Activated CD4-positive, alpha-beta T cell treated with anti-CD3 and anti-CD28 coated beads for 36 hours (primary cell): ENCODE measurements at regions not wholly inside any gene's neighbourhood (a gene's known extent, or its start where the extent isn't known, plus 50 kb on each side); places are given as distances from the start of the nearest gene placed in this dataset.
"Not testable (repeated sequence)": the region's sequence is repeated elsewhere in the genome, so short reads cannot be mapped to it uniquely, and the experiment has no call there.

Experiments
- ATAC-seq: fragments of 200-7000 bp; cut with Tn5 transposase; one replicate; pipeline ENCODE4 v1.10.0; 2021; ENCODE audit warnings: mild to moderate bottlenecking, moderate library complexity
- CTCF ChIA-PET: fragments of 350-600 bp; sonication (Branson Sonifier 250); formaldehyde crosslinking; loops from one replicate; lab custom pipeline; 2021; ENCODE audit warnings: antibody characterized with exemption; lab: Charles Lee
- POLR2A ChIA-PET: fragments of 350-600 bp; sonication (Branson Sonifier 250); formaldehyde crosslinking; loops from one replicate; lab custom pipeline; 2021; ENCODE audit warnings: antibody characterized with exemption, inconsistent platforms; lab: Charles Lee
- DNase-seq: peaks from one replicate; pipeline ENCODE4 v3.0.0-alpha.2; 2020
- H3K27ac Mint-ChIP-seq: one replicate; pipeline ENCODE4 v1.8.0; 2021; ENCODE audit warnings: mixed read lengths
- H3K27me3 Mint-ChIP-seq: one replicate; pipeline ENCODE4 v1.8.0; 2021; ENCODE audit warnings: mixed read lengths
- H3K36me3 Mint-ChIP-seq: one replicate; pipeline ENCODE4 v1.8.0; 2021; ENCODE audit warnings: low read depth, mixed read lengths
- H3K4me1 Mint-ChIP-seq: one replicate; pipeline ENCODE4 v1.8.0; 2021; ENCODE audit warnings: mixed read lengths
- H3K4me3 Mint-ChIP-seq: one replicate; pipeline ENCODE4 v1.8.0; 2021; ENCODE audit warnings: mild to moderate bottlenecking, moderate library complexity, mixed read lengths
- H3K9me3 Mint-ChIP-seq: one replicate; pipeline ENCODE4 v1.8.0; 2021; ENCODE audit warnings: low read depth, mixed read lengths
- intact Hi-C, 2 experiments: fragments of 100-400 bp; cut with DNase I in 1 of 2; cut with micrococcal nuclease in 1 of 2; formaldehyde crosslinking; loops; one replicate each; pipeline versions ENCODE4 v1.14.2 to v1.15.1; 2022 to 2024; cut with DNase I, micrococcal nuclease

DNA sequence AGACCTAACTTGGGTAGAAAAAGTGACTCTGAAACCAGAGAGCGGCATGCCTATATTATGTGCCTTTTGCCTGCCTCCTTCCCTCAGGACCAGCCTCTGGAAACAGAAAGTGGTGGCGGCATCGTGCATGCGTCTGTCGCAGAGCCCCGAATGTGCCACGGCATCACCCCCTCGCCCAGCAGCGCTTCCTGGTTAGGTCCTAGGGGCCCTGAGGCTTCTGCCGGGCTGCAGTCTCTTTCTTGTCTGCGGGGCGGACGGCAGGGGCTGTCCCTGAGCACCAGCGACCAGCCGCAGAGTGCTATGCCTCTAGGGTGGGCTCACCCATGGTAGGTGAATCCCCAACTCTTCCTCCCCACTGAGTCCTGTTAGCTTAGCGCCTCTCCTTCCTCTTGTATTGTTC lies 68.7 kb downstream of the VSIG4 start:
- no peak for DNase-seq

GRCh38 chrX:65967159-65967558 lies 72.7 kb downstream of the VSIG4 start:
- CTCF ChIA-PET, DNase-seq, H3K36me3 Mint-ChIP-seq, ATAC-seq, H3K4me3 Mint-ChIP-seq, H3K27me3 Mint-ChIP-seq, H3K4me1 Mint-ChIP-seq, H3K27ac Mint-ChIP-seq, POLR2A ChIA-PET, H3K9me3 Mint-ChIP-seq: not testable (repeated sequence)
- intact Hi-C loops = loop anchor here in 1 of 2 experiments (10.0 kb wide), 1 partner anchor 62 kb away; no protein-coding TSS in a partner anchor

More for the DNA sequence above, 68.7 kb downstream of the VSIG4 start:
- H3K4me3 Mint-ChIP-seq = no peak overlapping the region
- no peaks in the 10 kb centered on the region for H3K36me3 Mint-ChIP-seq
- no peaks in the 10 kb centered on the region for H3K9me3 Mint-ChIP-seq
- H3K27ac Mint-ChIP-seq = no peak overlapping the region
- ATAC-seq = no peak
- CTCF ChIA-PET = no interaction called here
- no peaks in the 10 kb centered on the region for H3K27me3 Mint-ChIP-seq
- intact Hi-C loops = no loop called here
- H3K4me1 Mint-ChIP-seq = no peaks in the 10 kb centered on the region
- POLR2A ChIA-PET = no interaction called here

- no peak overlapping the region for H3K27ac Mint-ChIP-seq
- H3K27me3 Mint-ChIP-seq = no peaks in the 10 kb centered on the region
- intact Hi-C loops = loop anchor here in 1 of 2 experiments (10.0 kb wide), 1 partner anchor 57 kb away; no protein-coding TSS in a partner anchor
- no peaks in the 10 kb centered on the region for H3K4me1 Mint-ChIP-seq
- DNase-seq = no peak
- H3K9me3 Mint-ChIP-seq = peaks cover 4% of the 10 kb centered on the region
- ChIA-PET POLR2A (no interaction called here), CTCF (no interaction called here)
- H3K4me3 Mint-ChIP-seq = no peak overlapping the region
- ATAC-seq = no peak
- H3K36me3 Mint-ChIP-seq = no peaks in the 10 kb centered on the region
Observed at GRCh38 chrX:65961714-65962113, 78.2 kb downstream of the VSIG4 start.

- no peak for ATAC-seq
- Mint-ChIP-seq H3K27me3 (no peaks in the 10 kb centered on the region), H3K4me1 (peaks cover 22% of the 10 kb centered on the region), H3K36me3 (peaks cover 3% of the 10 kb centered on the region), H3K4me3 (no peak overlapping the region), H3K9me3 (peaks cover 10% of the 10 kb centered on the region), H3K27ac (no peak overlapping the region)
- intact Hi-C loops = no loop called here
- CTCF ChIA-PET = no interaction called here
- DNase-seq = no peak
- POLR2A ChIA-PET = no interaction called here
Observed at GRCh38 chrX:65948103-65948502, 91.8 kb downstream of the VSIG4 start.

GRCh38 chrX:65941775-65942174 lies 98.1 kb downstream of the VSIG4 start:
- ChIA-PET POLR2A (no interaction called here), CTCF (no interaction called here)
- Mint-ChIP-seq H3K4me1 (peaks cover 17% of the 10 kb centered on the region), H3K27ac (no peak overlapping the region), H3K27me3 (no peaks in the 10 kb centered on the region), H3K9me3 (peaks cover 13% of the 10 kb centered on the region), H3K4me3 (no peak overlapping the region), H3K36me3 (peaks cover 3% of the 10 kb centered on the region)
- no peak for ATAC-seq
- DNase-seq = no peak
- intact Hi-C loops = no loop called here

GRCh38 chrX:65933085-65933589 lies 106.7 kb downstream of the VSIG4 start:
- H3K27ac Mint-ChIP-seq = no peak overlapping the region
- H3K4me3 Mint-ChIP-seq = no peak overlapping the region
- H3K9me3 Mint-ChIP-seq = no peaks in the 10 kb centered on the region
- CTCF ChIA-PET = no interaction called here
- POLR2A ChIA-PET = no interaction called here
- H3K4me1 Mint-ChIP-seq = peaks cover 9% of the 10 kb centered on the region
- intact Hi-C loops = loop anchor here in 1 of 2 experiments (2.0 to 5.0 kb wide), 2 partner anchors 114 to 336 kb away; no protein-coding TSS in a partner anchor
- ATAC-seq (peak; percentile 47), DNase-seq (no peak)
- H3K27me3 Mint-ChIP-seq = no peaks in the 10 kb centered on the region
- H3K36me3 Mint-ChIP-seq = peaks cover 5% of the 10 kb centered on the region

- H3K27me3 Mint-ChIP-seq = no peaks in the 10 kb centered on the region
- H3K4me3 Mint-ChIP-seq = no peak overlapping the region
- H3K4me1 Mint-ChIP-seq = peaks cover 13% of the 10 kb centered on the region
- peak overlapping the region; percentile 53 for H3K27ac Mint-ChIP-seq
- H3K9me3 Mint-ChIP-seq = no peaks in the 10 kb centered on the region
- DNase-seq (peak; percentile 57), ATAC-seq (peak; percentile 98)
- intact Hi-C loops = loop anchor here in 1 of 2 experiments (1.0 to 5.0 kb wide), 4 partner anchors 54 to 335 kb away; no protein-coding TSS in a partner anchor
- peaks cover 7% of the 10 kb centered on the region for H3K36me3 Mint-ChIP-seq
- ChIA-PET POLR2A (no interaction called here), CTCF (no interaction called here)
Observed at GRCh38 chrX:65932173-65933084, 107.5 kb downstream of the VSIG4 start.

GRCh38 chrX:65928522-65928921 lies 111.4 kb downstream of the VSIG4 start:
- intact Hi-C loops = loop anchor here in 1 of 2 experiments (10.0 kb wide), 1 partner anchor 174 kb away; no protein-coding TSS in a partner anchor
- Mint-ChIP-seq H3K36me3 (peaks cover 13% of the 10 kb centered on the region), H3K9me3 (no peaks in the 10 kb centered on the region), H3K27ac (no peak overlapping the region), H3K4me3 (no peak overlapping the region), H3K27me3 (no peaks in the 10 kb centered on the region), H3K4me1 (peaks cover 43% of the 10 kb centered on the region)
- ATAC-seq (no peak), DNase-seq (no peak)
- ChIA-PET CTCF (no interaction called here), POLR2A (no interaction called here)

DNA sequence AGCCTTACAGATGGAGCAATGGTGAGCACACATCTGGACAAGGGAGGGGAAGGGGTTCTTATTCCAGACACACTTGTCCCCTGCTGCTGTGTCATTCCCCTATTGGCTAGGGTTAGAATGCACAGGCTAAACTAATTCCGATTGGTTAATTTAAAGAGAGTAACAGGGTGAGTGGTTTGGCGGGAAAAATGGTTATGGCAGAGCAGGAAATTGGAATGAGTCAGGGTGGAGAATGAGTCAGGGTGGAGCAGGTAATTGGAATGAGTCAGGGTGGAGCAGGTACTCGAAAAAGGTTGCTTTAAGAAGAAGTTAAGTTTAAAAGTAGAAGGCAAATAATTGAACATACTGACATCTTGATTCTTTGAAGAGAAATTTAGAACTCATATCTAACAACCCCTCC lies 112.5 kb downstream of the VSIG4 start:
- DNase-seq = peak; percentile 12
- intact Hi-C loops = loop anchor here in 1 of 2 experiments (10.0 kb wide), 1 partner anchor 173 kb away; no protein-coding TSS in a partner anchor
- POLR2A ChIA-PET = not testable (repeated sequence)

DNA sequence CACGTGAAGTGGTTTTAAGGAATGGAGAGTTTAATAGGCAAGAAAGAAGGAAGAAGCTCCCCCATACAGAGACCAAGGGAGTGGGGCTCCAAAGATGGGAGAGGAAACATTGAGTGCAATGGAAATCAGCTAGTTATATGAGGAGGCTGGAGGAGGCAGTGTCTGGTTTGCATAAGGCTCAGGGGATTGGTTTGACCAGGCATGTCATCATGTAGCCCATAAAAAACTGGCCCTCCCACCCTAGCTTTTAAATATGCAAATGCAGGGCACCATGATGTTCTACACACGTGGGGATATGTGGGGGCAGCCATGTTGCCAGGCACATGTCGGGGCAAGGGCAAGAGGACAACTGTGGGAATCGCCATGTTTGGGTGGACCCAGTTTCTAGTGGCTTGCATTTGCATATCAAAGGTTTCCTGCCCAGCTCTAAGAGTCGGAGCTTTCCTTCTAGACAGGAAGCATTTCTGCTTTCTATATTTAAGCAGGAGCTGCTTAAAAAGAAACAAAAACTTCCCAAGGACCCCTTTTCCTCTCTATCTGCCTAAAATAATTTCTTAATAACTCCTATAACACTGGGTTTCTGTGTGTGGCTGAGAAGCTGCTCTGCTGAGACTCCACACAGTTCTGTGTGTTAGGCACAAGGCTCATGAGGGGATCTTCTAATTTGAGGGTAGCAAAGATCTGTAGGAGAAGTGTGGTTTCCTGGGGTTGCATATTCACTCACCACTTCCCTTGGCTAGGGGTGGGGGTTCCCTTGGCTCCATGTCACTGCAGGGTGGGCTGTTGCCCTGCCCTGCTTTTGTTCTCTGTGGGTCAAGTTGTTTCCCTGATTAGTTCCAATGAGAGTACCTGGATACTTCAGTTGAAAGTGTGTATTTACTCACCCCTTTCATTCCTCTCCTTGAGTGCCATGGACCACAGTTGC lies 113.5 kb downstream of the VSIG4 start:
- CTCF ChIA-PET = interaction anchor here (1.0 kb wide), 1 partner anchor 56 kb away, joined by 3 read pairs; no protein-coding TSS in a partner anchor
- H3K4me3 Mint-ChIP-seq = no peak overlapping the region
- peak overlapping the region; percentile 76 for H3K27ac Mint-ChIP-seq
- peaks cover 48% of the 10 kb centered on the region for H3K4me1 Mint-ChIP-seq
- intact Hi-C loops = loop anchor here in 1 of 2 experiments (10.0 kb wide), 1 partner anchor 172 kb away; no protein-coding TSS in a partner anchor
- ATAC-seq = peak; percentile 65
- peak; percentile 45 for DNase-seq
- POLR2A ChIA-PET = no interaction called here
- H3K9me3 Mint-ChIP-seq = no peaks in the 10 kb centered on the region
- H3K36me3 Mint-ChIP-seq = peaks cover 9% of the 10 kb centered on the region
- H3K27me3 Mint-ChIP-seq = no peaks in the 10 kb centered on the region

More for the DNA sequence above, 112.5 kb downstream of the VSIG4 start:
- H3K27me3 Mint-ChIP-seq, H3K27ac Mint-ChIP-seq, H3K4me3 Mint-ChIP-seq, CTCF ChIA-PET, ATAC-seq, H3K9me3 Mint-ChIP-seq: not testable (repeated sequence)
- Mint-ChIP-seq H3K36me3 (peaks cover 13% of the 10 kb centered on the region), H3K4me1 (peaks cover 46% of the 10 kb centered on the region)

DNA sequence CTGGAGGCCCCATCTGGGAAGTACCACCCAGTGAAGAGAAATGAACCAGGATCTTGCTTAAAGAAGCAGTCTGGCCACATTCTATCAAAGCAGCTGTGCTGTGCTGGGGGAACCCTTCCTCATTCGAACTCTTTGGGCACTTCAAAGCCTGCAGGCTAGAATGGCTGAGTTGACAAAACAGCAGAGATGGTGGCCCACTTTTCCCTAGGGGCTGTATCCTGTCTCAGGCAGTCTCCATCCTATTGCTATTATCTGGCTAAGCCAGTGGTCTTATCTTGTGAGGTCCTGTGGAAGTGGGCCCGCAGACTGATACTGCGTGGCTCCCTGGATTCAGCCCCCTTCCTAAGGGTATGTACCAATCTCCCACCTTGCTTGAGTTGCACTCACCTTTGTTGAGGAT lies 114.3 kb downstream of the VSIG4 start:
- Mint-ChIP-seq H3K27ac (peak overlapping the region; percentile 76), H3K4me3 (no peak overlapping the region), H3K4me1 (peaks cover 52% of the 10 kb centered on the region), H3K9me3 (no peaks in the 10 kb centered on the region), H3K36me3 (peaks cover 8% of the 10 kb centered on the region), H3K27me3 (no peaks in the 10 kb centered on the region)
- ATAC-seq = no peak
- POLR2A ChIA-PET = no interaction called here
- intact Hi-C loops = loop anchor here in 1 of 2 experiments (10.0 kb wide), 1 partner anchor 171 kb away; no protein-coding TSS in a partner anchor
- CTCF ChIA-PET = interaction anchor here (0.6 to 1.0 kb wide), 2 partner anchors 56 to 200 kb away, joined by 3 read pairs; no protein-coding TSS in a partner anchor
- DNase-seq = no peak
